T-helper 2 cell treated with Interferon-gamma antibody and Interleukin-4, amounts not matched to agents 100 ng/mL and 5 ng/mL, for 36 hours (primary cell): ENCODE measurements at regions not wholly inside any gene's neighbourhood (a gene's known extent, or its start where the extent isn't known, plus 50 kb on each side); places are given as distances from the start of the nearest gene placed in this dataset.

Experiments used
- intact Hi-C: fragments of 100-400 bp; cut with micrococcal nuclease; formaldehyde crosslinking; loops from one replicate; pipeline ENCODE4 v1.15.1; 2023

DNA sequence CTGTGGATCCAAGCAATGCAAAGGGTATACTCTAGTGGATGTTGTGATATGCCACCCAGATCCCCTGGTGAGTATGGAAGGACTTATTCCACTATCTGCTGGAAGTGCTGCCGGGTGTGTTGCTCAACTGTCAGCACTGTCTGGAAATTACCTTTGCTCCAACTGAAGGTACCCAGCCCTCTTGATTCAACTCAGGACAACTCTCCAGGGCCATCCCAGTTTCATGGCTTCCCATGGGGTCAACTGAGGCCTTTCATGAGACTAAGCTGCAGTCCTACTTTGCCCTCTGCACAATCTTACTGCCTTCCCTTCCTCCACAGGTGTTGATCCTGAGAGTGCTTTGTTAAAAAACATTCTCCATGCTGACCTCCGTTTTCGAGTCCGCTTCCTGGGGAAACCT is 99.8 kb downstream of the SPRY1 start:
- intact Hi-C loops = no loop called here

DNA sequence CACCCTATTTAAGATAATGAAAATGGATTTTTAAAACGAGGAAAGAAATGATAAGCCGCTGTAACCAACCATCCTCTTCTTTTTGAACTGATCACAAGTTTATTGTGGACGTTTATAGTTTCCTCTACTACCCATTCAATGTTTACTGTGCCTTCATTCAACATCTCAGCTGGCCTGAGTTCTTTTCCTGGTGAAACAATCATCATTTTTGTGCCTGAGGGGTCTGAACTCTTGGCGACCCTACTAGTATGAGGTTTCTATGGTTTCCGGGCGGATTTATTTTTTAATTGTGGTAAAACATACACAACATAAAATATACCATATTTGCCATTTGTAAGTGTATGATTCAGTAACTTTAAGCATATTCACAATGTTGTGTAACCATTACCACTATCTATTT is 100.7 kb downstream of the SPRY1 start:
- intact Hi-C loops = no loop called here

DNA sequence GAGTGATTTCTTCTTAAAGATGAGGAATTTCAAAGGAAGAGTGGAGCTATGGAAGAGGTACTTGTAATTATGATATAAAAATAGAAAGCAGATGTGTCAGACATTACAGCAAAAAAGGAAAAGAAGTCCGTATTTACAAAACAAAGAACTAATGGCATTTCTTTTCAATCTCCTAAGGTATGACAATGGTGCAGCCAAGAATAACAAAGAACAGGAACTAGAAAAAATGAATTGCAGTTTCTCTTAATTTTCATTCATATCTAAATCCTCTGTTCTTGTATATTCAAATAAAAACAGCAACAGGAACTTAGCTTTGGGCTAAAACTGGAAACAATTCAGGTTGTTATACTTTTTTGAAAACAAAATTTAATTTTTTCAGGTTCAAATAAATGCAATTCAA is 105.1 kb downstream of the SPRY1 start:
- intact Hi-C loops = loop anchor here (10.0 kb wide), 1 partner anchor 57 kb away; no protein-coding TSS in a partner anchor

DNA sequence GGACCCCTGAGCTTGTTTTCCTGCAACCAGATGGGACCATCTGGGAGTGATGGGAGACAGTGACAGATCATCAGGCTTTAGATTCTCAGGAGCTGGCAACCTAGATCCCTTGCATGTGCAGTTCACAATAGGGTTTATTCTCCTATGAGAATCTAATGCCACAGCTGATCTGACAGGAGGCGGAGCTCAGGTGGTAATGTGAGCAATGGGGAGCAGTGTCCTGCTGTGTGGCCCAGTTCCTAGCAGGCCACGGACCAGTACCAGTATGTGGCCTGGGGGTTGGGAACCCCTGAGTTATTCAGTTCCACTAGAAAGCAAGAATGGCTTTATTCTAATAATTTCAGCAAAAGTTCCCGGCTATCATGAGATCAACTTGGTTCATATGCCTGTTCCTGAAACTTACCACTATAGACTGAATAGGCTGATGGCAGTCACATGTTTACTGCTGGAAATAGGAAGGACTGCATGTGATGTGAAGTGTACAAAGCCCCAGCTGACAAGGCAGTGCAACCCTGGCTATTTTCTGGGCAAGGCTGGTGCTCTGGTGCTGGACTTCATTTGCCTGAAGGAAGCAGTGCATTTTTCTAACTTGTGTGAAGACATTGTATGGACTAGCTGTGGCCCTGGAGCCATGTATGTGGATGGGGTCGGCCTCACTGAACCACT is 107.2 kb downstream of the SPRY1 start:
- intact Hi-C loops = loop anchor here (2.0 to 10.0 kb wide), 2 partner anchors 59 to 105 kb away; no protein-coding TSS in a partner anchor

DNA sequence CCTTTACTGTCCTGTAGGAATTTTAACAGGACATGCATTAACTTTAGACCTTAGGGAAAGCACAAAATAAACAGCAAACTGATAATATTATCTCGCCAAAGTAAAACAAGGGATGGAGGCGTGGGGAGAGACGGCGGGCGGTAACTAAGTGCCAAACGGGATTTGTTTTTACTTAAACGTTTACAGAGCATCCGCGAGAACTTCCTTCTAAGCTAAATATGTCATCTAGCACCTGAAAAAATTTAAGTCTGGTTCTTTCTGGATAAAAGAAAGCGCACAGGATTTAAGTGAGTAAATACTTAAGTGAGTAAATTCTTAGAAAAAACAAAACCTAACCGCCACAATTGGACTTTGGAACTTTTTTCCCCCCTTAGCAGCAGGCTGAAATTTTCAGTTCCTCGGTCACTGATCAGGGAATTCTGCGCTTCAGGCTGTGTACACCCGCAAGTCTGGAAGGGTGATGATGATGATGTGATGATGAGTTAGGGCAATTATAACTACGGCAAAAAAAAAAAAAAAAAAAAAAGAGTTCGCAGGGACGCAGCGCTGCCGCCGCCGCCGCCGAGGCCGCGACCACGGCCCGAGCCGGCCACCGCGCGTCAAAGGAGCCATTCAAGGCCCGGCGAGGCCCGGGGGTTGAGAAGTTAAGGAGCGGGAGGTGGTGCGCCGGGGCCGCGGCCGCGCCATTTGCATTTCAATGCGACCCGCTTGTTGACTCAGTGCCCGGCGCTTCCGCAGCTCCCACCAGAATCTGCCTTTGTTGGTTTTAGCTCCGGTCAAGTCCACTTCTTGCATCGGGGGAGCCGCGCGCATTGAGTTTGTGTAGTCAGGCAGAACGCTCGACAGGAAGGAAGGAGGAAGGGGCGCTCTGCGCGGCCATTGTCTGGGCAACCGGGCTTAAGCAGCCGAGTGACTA is 108.8 kb downstream of the SPRY1 start:
- intact Hi-C loops = loop anchor here (2.0 to 10.0 kb wide), 3 partner anchors 61 to 107 kb away; no protein-coding TSS in a partner anchor

DNA sequence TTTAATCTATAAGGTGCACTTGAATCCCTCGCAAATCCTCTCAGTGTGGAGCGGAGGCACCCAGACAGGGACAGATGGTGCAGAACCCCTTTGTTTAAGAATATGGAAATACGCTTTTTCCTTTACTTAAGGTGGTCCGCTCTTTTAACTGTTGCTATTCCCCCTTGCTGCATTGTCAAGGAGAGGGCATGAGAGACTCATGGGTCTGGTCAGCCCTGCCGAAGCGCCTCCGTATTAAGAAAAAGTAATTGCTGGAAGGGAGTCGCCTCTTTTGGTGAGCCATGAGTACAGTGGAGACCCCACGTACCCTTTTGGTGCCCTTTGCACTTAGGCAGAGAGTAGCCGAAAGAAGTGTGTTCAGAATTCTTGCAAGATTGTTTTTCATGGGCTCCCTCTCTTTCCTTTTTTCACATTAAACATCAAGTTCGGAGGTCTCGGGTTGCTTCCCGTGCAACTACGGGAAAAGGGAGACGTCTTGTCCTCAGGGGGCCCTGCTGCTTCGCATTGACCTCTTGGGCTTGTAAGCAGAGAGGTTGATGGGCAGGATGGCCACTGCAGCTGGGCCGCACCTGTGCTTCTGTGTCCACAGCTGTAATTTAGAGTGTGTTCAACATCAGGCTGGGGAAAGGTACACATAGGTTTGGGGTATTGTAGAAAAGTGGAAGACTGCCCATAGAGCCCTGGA is 109.6 kb downstream of the SPRY1 start:
- intact Hi-C loops = loop anchor here (5.0 to 10.0 kb wide), 2 partner anchors 61 to 89 kb away; no protein-coding TSS in a partner anchor

DNA sequence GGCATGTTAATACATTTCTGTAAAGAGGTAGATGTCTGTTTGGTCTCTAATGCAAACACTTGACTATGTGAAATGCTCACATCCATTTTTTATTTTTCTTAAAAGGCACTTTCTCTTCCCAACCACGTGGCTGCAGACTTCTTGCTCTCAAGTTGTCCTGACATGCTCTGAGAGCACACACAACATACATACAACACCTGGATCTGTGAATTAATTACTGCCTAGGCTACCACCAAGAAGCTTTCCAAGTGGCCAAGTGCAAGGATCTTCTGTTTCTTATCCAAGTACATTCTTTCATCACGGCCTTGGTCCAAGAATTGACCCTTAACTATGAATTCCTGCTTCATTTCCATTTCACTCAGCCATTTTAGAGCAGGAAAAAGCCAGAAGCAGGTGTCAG is 110.8 kb downstream of the SPRY1 start:
- intact Hi-C loops = loop anchor here (5.0 to 10.0 kb wide), 2 partner anchors 63 to 90 kb away; no protein-coding TSS in a partner anchor

DNA sequence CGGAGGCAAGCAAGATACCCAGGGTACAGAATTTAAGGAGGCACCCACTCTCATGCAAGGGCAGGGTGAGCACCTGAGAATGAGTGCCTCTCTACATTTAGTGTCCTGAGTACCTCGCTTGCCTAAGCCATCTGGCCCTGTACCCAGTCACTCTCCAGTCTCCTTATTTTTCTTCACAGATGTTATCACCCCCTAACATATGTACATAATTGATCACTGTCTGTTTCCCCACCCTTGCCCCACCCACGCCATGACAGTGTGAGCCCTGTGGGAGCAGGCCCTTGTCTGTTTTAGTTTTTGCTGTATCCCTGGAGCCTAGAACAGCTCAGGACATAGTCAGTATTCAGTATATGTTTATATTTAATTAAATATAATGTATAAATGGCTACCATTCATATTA is 113.6 kb downstream of the SPRY1 start:
- intact Hi-C loops = no loop called here

DNA sequence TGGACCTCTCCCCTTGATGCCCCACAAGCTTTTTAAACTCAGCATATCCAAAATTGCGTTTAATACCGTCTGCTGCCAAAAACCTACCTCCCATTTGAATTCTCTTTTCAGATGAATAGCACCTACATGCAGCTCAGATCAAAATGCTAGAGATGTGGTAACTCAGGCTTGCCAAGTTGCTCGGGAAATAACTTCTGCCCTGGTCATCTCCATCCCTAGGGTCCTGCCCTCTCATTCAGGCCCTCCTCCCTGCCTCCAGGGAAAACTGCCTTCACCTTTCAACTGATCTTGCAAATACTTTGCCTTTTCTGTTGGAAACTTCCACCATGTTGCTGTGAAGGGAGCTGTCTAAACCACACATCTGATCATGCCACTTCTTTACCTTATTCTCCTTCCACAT is 114.1 kb downstream of the SPRY1 start:
- intact Hi-C loops = no loop called here

DNA sequence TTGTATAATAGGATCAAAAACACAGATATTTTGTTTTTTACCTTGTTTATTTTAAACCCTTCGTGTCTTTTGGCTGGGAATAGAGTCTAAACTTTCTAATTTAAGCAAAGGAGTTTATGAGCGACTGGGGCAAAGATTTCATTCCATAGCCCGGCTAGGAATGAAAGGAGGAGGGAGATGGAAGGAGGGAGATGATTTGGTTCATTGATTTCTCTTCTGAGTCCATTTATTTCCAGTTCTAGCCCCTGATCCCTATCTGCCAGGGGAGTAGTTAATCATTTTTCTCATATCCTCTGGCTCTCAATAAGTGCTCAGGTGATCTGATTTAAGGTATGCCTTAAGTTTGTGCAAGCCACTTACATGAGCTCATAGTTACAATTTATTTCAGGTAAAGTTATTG is 120.0 kb downstream of the SPRY1 start:
- intact Hi-C loops = no loop called here

DNA sequence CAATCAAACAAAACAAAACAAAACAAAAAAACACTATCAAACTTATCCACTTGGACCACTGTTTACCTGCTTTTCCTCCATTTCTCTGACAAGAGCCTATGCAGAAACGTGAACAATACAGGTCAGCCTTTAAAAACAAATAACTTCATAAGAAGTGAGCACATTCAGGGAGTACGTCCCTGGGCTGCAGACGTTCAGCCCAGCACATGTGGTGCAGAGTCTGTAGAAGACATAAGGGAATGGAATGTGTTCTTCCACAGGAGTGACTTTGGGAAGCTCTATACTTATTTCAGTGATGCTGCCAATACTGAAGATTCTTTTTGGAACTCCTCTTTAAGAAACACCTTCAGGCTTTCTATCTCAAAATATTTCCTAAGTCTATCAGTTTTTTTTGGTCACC is 120.6 kb downstream of the SPRY1 start:
- intact Hi-C loops = no loop called here

DNA sequence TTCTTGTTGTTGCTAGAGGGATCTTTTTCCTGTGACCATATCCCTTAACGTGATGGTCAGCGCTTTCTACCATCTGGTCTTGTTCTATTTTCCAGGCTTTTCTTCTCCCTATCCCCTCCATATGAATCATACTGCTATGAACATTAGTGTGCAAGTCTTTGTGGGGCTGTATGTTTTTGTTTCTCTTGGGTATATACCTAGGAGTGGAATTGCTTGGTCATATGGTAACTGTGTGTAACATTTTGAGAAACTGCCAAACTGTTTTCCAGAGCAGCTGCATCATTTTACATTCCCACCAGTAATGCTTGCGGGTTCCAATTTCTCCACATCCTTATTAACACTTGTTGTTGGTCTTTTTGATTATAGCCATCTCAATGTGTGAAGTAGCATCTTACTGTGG is 121.4 kb downstream of the SPRY1 start:
- intact Hi-C loops = no loop called here

DNA sequence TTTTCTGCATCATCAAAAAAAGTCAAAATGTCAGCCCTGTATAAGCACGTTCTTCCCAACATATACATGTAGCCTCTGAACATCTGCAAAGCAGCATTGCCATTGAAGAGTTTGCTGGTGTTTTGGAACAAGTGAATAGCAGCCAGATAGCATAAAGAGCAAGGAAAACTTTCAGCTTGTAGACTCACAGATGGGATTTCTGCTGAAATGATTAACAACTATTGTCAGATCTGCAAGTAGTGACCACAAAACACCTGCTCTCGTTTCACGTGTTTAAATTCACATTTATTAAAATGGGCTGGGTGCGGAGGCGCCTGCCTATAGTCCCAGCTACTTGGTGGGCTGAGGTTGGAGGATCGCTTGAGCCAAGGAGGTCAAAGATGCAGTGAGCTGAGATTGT is 123.7 kb downstream of the SPRY1 start:
- intact Hi-C loops = no loop called here

DNA sequence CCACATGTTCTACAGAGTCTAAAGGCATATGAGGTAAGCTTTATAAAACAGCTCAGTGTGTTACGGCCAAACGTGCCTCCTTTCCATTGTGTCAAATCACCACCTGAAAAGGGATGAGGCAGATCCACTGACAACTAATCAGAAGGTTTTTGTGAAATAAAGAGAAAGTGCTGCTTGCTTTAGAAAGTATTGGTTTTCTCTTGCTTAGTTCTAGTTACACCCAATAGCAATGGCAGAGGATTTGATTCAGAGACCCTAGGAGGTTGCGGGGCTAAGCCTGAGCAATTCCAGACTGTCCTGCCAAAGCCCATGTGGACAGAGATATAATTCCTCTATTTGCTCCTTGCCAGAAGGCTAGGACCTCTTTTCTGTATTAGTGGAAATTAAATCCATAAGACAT is 125.5 kb downstream of the SPRY1 start:
- intact Hi-C loops = no loop called here

DNA sequence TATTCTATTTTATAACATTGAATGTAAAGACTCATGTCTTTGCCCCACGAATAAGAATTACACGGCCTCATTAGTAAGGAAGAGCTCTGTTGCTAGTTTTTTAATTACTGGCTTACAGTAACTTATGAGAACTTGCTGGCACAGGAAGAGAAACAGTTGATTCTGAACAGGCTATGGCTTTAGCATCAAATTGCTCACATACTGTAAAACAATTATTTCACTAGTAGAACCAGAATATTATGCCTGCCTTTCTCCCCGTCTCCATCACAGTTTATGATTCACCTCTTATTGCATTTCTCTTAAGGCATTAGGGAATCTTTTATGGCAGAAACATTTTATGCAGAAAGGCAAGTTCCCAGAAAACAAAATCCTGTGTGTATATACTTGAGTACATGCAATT is 126.1 kb downstream of the SPRY1 start:
- intact Hi-C loops = no loop called here

DNA sequence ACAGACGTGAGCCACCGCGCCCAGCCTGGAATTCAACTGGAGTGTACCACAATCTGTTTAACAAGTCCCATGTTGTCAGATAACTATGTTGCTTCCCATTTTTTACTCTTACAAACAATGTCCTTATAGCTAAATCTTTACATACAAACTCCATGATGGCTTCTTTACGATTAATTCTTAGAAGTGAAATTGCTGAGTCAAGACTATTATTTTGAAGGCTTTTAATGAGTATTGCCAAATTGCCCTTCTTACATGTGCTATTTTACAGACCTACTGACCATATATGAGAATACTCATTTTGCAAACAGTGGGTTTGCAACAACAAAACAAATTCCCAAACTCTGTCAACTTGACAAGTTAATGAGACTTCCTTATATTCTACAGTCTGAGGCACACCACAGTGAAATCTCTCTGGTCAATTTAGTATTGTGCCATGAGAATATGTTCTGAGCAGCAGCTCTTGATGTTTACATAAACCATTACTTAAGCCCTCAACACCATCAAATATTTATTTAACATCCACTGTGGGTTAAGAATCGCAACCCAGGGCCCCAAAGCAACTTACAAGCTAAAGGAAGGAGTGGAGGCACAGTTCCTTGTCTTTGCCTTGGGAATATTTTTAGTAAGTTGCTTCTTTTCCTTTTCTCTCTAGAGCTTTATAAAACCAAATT is 128.5 kb downstream of the SPRY1 start:
- intact Hi-C loops = no loop called here

DNA sequence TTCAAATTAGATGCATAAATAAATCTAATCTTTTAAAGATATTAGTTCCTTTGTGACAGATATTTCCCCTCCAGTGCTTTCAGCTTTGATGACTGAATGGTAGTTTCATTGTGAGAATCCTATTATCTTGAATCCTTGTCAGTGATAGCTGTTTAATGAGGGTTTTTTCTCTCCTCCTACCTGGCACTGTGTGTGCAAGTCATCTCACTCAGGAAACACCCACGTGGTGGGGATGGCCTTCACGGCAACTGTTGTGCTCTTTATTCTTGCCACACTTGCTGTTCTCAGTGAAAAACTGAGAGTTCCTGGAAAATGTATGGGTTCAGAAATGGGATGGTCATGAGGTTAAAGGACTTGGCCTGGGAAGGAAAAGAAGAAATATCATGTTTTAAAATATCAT is 129.9 kb downstream of the SPRY1 start:
- intact Hi-C loops = no loop called here

DNA sequence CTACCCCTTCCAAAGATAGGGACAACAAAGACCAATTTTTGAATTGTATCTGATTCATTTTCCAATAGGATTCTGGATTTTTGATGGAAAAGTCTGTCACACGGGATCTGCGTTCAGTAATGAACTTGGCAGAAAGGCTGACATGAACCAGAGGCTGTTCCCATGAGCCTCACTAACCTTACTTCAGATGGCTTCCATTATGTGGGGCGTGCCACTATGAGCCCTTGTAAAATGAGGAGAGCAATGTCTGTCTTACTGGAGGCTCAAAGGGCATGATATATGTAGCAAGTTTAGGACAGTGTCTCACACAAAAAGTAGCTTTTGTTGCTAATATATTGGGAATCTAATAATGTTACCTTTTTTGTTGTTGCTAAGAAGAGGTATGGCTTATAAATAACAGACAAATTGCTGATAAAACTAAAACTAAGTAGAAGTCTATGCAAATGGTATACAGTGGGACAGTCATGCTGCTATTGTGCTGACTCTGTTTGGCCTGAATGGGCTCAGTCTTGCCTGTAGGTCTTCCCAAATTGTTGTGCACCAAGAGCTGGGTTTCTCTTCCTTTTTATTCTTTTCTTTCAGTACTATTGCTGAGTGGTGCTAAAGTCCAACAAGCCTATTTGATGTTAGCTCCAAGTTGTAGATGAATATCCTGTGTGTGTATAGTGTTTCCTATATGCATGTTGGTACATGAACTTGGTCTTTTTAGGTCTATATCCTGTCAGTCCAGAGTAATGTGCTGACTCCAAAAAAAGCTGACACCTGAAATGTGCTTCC is 132.1 kb downstream of the SPRY1 start:
- intact Hi-C loops = no loop called here

DNA sequence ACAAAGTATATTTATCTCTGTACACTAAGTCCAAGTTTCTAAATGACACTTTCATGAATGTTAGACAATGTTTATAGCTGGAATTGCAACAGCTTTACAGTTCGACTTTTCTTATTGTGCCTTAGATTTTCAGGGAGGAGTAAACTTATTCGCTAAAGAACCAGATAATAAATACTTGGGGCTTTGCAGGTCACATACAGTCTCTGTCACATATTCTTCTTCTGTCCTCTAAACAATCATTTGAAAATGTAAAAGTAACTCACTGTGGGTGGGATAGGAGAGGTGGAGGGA is 132.6 kb downstream of the SPRY1 start:
- intact Hi-C loops = no loop called here

DNA sequence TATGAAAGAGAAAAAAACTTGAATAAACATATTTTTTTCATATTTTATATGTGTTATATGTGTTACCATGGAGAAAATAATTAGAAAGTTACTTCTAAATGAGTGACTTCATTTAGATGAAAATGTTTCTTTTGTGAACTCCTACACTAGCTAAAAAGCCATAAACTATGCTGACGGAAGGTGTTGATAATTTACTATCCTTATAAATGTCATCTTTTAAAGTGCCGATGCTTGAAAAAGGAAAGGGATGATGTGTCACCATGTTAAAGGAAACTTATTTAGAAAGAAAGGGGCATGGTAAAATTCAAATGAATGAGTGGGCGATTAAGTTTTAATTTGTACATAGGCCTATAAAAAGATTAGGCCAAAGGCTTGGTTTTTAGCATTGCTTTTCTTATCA is 133.8 kb downstream of the SPRY1 start:
- intact Hi-C loops = no loop called here
